Activated CD4-positive, alpha-beta T cell treated with anti-CD3 and anti-CD28 coated beads, Interleukin-2, amount 10 ng/mL, durations not matched to agents 7 days and 5 days (primary cell): ENCODE measurements at regions not wholly inside any gene's neighbourhood (a gene's known extent, or its start where the extent isn't known, plus 50 kb on each side); places are given as distances from the start of the nearest gene placed in this dataset.

Source experiments
- CTCF ChIA-PET: fragments of 350-600 bp; sonication (Branson Sonifier 250); formaldehyde crosslinking; loops from one replicate; lab custom pipeline; 2021; ENCODE audit warnings: antibody characterized with exemption; lab: Charles Lee
- POLR2A ChIA-PET: fragments of 350-600 bp; sonication (Branson Sonifier 250); formaldehyde crosslinking; loops from one replicate; lab custom pipeline; 2021; ENCODE audit warnings: antibody characterized with exemption; lab: Charles Lee
- DNase-seq: peaks from one replicate; pipeline ENCODE4 v3.0.0-alpha.2; 2020
- H3K27ac Mint-ChIP-seq: one replicate; pipeline ENCODE4 v1.8.0; 2021; ENCODE audit warnings: mild to moderate bottlenecking, moderate library complexity, mixed read lengths
- H3K27me3 Mint-ChIP-seq: one replicate; pipeline ENCODE4 v1.8.0; 2021; ENCODE audit warnings: mixed read lengths
- H3K36me3 Mint-ChIP-seq: one replicate; pipeline ENCODE4 v1.8.0; 2021; ENCODE audit warnings: low read depth, mixed read lengths
- H3K4me1 Mint-ChIP-seq: one replicate; pipeline ENCODE4 v1.8.0; 2021; ENCODE audit warnings: mixed read lengths
- H3K4me3 Mint-ChIP-seq: one replicate; pipeline ENCODE4 v1.8.0; 2021; ENCODE audit warnings: mild to moderate bottlenecking, moderate library complexity, mixed read lengths
- H3K9me3 Mint-ChIP-seq: one replicate; pipeline ENCODE4 v1.8.0; 2021; ENCODE audit warnings: mixed read lengths

DNA sequence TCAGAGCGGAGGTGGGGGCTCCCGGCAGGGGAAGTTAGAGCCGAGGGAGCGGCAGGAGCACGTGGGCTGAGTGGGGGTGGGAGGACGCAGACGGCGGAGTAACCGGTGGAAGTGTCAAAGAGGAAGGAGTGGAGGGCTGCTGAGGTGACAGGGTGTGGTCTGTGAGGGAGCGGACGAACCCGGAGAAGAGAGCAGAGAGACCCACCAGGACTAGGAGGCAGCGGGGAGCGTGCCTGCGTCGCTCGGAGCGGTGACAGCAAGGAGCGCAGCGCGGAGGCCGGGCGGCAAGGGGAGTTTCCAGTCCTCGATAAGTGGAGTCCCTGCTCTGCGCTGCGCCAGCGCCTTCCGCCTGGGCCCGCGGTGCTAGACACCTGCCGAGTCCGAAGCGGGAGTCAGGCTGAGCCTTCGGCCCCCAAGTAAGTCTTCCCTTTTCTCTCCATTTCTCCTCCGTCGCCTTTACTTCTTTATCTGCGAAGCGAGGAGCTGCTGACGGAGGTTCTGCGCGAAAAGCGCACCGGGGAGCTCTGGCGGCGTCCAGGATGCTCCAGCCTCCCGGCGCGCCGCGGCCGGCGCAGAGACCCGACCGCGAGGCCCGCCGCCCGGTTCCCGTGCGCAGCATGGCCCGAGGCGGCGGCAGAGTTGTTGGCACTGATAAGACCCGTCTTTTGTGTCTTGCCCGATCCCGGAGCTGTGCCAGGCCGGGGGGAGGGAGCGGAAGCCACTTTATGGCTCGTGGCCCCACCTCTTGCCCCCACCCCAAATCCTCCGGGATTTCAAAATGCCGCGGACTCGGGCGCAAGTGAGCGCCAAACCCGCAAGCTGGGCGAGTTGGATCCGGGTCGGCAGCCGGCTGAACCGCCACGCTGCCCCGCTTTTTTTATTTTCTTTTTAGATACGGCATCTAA lies 533.0 kb upstream of the SEMA6D start:
- peaks cover 10% of the 10 kb centered on the region for H3K4me1 Mint-ChIP-seq
- ChIA-PET POLR2A (no interaction called here), CTCF (no interaction called here)
- DNase-seq = no peak
- peak overlapping the region; percentile 28 for H3K4me3 Mint-ChIP-seq
- no peak overlapping the region for H3K27ac Mint-ChIP-seq
- H3K9me3 Mint-ChIP-seq = no peaks in the 10 kb centered on the region
- no peaks in the 10 kb centered on the region for H3K36me3 Mint-ChIP-seq
- peaks cover 39% of the 10 kb centered on the region for H3K27me3 Mint-ChIP-seq

DNA sequence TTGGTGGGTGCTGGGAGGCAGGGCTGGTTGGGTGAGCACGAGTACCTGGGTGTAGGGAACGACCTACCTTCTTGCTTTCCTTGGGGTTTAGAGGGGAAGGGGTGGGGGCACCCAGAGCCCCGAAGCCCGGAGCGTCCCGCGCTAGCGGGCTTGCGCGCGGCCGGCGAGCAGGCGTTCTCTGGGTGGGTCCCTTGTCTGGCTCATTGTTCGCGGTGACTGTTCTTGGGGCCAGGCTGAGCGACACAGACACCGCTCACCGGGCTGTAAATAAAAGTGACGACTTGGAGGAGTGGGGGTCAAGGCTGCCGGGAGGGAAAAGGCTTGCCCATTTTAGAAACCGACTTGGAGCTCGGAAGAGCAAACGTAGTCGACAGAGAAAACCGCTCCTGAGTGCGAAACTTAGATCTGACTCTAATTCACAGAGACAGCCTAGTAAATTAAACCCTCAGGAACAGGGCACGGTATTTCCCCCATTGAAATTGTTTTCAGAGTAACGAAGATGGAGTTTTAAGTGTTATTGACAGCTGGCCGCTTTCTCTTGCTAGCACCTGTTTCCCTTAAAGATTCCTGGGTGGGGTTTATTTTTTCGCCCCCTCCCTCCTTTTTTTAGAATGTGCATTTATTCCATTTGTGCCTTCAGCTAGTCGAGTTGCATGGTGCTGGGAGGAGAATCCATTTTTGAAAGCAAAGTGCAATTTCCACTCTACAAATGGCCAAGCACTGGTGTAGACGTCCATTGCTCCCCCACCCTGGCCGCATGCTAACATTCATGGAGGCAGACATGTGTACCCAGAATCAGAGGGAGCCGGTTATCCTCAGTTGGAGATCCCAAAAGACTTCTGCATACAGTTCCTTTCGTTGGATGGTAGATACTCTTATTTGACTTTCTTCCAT lies 532.1 kb upstream of the SEMA6D start:
- H3K36me3 Mint-ChIP-seq = no peaks in the 10 kb centered on the region
- H3K27ac Mint-ChIP-seq = peak overlapping the region; percentile 9
- no peaks in the 10 kb centered on the region for H3K9me3 Mint-ChIP-seq
- H3K4me1 Mint-ChIP-seq = peaks cover 10% of the 10 kb centered on the region
- H3K4me3 Mint-ChIP-seq = peak overlapping the region; percentile 46
- peaks cover 39% of the 10 kb centered on the region for H3K27me3 Mint-ChIP-seq
- ChIA-PET CTCF (no interaction called here), POLR2A (no interaction called here)
- DNase-seq = no peak

DNA sequence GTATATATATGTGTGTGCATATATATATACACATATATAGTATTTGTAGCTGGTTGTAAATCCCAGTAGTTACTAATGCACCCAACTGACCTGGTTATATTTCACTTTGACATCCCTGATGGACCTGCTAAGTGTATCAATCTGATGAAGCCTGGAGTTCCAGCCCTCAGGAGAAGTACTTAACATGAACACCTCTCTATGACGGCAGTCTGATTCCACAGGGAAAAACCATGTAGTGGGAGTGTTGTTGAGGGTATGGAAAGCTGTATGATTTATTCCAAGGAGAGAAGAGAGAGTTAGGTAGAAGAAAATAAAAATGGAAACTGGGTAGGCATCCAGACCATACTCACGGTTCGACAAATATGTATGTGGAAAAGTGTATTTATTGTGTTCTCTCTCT lies 531.2 kb upstream of the SEMA6D start:
- Mint-ChIP-seq H3K4me3 (no peak overlapping the region), H3K27ac (no peak overlapping the region), H3K36me3 (no peaks in the 10 kb centered on the region), H3K4me1 (peaks cover 10% of the 10 kb centered on the region), H3K9me3 (no peaks in the 10 kb centered on the region), H3K27me3 (peaks cover 39% of the 10 kb centered on the region)
- POLR2A ChIA-PET = no interaction called here
- CTCF ChIA-PET = no interaction called here
- DNase-seq = no peak

DNA sequence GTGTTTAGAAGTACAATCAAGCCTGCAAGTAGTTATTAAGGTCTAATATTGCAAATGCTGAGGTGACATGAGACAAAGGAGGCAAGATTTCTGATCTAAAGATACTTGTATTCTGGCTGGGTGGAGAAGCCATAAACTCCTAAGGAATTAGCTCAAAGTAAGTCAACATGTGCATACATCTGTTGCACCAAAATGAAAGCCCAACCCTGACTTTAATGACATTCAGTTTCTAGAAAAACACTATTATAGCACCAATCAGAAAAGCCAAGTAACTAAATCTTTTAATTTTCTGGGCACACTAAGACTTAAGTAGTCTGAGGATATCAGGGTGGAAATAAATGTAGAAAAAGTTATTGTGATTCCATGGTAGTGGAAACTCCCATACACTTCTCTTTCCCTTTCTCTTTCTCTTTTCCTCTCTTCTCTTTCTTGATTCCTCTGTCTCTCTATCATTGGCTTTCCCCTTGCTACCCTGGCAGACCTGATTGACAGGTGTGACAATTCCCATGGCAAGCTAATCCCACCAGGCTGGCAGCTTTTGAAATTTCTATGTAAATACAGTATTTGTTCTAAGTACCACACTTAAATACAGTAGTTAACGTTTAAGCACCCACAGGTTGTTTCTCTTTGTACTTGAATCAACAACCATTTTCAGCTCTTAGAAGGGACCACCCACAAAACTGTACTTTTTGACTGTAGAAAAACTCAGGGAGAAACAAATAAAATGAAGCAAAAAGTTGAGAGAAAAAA lies 528.4 kb upstream of the SEMA6D start:
- CTCF ChIA-PET = no interaction called here
- Mint-ChIP-seq H3K9me3 (no peaks in the 10 kb centered on the region), H3K4me3 (no peak overlapping the region), H3K27me3 (peaks cover 22% of the 10 kb centered on the region), H3K36me3 (no peaks in the 10 kb centered on the region), H3K27ac (no peak overlapping the region), H3K4me1 (peaks cover 5% of the 10 kb centered on the region)
- POLR2A ChIA-PET = no interaction called here
- DNase-seq = no peak

DNA sequence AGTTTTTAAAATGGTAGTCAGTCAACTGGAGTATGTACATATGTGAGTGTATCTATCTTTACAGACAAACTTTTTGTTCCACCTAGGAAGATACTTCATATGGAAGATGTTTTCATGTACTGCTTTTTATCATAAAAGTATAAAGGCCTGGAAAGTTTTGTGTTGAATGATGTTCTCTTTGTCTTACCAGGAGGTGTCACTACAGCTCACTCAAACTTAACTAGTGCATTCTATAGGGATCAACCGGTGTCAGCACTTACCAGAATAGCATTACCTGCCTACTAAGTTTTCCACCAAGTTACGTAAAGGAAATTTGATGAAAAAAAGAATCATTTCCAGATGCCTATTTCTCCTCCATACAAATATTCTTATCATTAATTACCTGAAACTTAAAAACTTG lies 522.6 kb upstream of the SEMA6D start:
- Mint-ChIP-seq H3K27ac (no peak overlapping the region), H3K36me3 (no peaks in the 10 kb centered on the region), H3K9me3 (no peaks in the 10 kb centered on the region), H3K4me1 (no peaks in the 10 kb centered on the region), H3K4me3 (no peak overlapping the region), H3K27me3 (no peaks in the 10 kb centered on the region)
- ChIA-PET POLR2A (no interaction called here), CTCF (no interaction called here)
- no peak for DNase-seq

DNA sequence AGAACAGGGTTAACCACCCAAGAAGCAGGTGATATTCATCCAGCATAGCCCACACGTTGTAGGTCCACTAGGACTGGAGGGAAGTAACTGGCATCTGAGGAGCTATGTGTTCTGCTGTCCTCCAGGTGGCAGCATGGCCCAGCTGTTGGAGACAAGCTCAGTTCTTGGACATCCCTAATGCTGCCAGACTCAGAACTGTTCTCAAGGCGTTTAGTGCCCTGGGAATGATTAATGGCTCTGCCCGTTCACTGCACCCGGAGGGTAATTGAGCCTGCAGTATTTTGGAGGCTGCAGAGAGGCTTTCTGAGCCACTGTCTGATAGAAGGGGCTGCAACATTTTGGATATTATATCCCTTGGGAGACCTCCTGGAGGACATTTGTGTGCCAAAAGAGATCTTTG lies 521.3 kb upstream of the SEMA6D start:
- H3K9me3 Mint-ChIP-seq = no peaks in the 10 kb centered on the region
- CTCF ChIA-PET = interaction anchor here (1.0 to 1.4 kb wide), 3 partner anchors 792 to 1091 kb away, joined by 3 to 6 read pairs (median 3); no protein-coding TSS in a partner anchor

DNA sequence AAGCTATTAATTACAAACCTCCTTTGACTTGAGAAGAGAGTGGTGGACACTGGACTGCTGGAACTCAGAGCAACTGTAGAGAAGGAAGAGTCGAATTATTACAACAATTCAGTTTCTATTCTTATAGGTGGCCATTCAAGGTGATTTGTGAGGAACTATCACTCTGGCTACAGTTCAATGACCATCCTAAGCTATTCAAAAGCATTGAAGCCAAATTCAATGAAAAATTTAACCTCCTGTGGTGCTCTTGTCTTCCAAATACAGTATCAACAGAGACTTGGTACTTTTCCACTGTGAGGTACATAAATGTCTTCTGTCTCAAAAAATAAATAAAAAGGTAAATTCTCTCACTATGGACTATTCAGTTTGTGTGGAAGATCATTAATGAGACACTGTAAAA lies 513.3 kb upstream of the SEMA6D start:
- Mint-ChIP-seq H3K9me3 (no peaks in the 10 kb centered on the region), H3K27ac (no peak overlapping the region), H3K36me3 (no peaks in the 10 kb centered on the region), H3K4me3 (no peak overlapping the region), H3K4me1 (no peaks in the 10 kb centered on the region), H3K27me3 (no peaks in the 10 kb centered on the region)
- POLR2A ChIA-PET = no interaction called here
- CTCF ChIA-PET = no interaction called here
- DNase-seq = no peak

More for the DNA sequence above, 521.3 kb upstream of the SEMA6D start:
- peak; percentile 57 for DNase-seq
- Mint-ChIP-seq H3K4me3 (no peak overlapping the region), H3K4me1 (no peaks in the 10 kb centered on the region), H3K27ac (no peak overlapping the region), H3K36me3 (no peaks in the 10 kb centered on the region), H3K27me3 (no peaks in the 10 kb centered on the region)
- POLR2A ChIA-PET = no interaction called here

DNA sequence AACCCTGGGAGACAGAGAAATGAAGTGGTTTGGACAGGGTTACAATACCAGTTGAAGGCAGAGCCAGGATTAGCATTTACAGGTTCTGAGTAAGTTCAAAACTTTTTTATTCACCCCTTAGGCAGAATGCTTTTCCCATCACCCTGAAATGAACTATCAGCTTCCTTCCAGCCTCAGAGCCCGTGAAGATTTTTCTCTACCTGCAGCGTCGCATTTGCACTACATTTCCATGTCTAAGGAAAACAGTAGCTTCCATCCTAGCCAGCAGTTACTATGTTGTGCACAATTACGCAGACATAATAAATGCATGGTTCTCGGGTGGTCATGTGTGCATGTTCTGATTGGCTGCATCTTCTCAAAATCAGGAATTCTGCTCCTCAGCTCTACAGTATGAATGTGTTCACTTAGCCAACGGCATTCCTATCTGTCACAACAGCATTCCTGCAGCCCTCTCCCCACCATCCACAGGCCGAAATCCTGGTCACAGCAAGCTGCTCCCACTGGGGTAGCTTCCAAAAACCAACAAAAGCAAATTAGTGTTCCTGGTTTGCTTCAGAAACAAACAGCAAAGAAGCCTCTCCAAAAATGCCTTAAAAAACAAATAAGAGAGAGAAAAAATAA lies 510.8 kb upstream of the SEMA6D start:
- Mint-ChIP-seq H3K27me3 (no peaks in the 10 kb centered on the region), H3K27ac (no peak overlapping the region), H3K4me1 (no peaks in the 10 kb centered on the region), H3K4me3 (no peak overlapping the region), H3K36me3 (no peaks in the 10 kb centered on the region), H3K9me3 (no peaks in the 10 kb centered on the region)
- POLR2A ChIA-PET = no interaction called here
- CTCF ChIA-PET = no interaction called here
- DNase-seq = no peak

DNA sequence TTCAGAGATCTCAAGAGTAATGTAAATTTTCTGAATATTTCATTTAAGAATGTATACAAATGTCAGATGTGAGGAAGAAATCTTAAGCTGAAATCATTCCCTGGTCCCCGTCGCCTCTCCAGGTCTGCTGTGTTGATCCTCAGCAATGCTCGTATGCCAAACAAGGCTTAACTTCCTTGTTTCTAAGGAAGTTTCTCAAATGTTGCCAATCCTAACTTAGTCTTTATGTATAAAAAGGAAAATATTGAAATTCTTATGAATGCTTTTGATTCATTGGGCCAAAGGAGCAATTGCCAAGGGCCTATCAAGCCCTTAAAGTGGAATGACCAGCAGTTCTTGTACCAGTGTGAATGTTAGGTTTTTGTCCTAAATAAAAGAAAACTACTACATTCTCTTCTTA lies 507.7 kb upstream of the SEMA6D start:
- Mint-ChIP-seq H3K9me3 (no peaks in the 10 kb centered on the region), H3K27me3 (no peaks in the 10 kb centered on the region), H3K4me3 (no peak overlapping the region), H3K36me3 (no peaks in the 10 kb centered on the region), H3K4me1 (no peaks in the 10 kb centered on the region), H3K27ac (no peak overlapping the region)
- ChIA-PET CTCF (no interaction called here), POLR2A (no interaction called here)
- DNase-seq = no peak

DNA sequence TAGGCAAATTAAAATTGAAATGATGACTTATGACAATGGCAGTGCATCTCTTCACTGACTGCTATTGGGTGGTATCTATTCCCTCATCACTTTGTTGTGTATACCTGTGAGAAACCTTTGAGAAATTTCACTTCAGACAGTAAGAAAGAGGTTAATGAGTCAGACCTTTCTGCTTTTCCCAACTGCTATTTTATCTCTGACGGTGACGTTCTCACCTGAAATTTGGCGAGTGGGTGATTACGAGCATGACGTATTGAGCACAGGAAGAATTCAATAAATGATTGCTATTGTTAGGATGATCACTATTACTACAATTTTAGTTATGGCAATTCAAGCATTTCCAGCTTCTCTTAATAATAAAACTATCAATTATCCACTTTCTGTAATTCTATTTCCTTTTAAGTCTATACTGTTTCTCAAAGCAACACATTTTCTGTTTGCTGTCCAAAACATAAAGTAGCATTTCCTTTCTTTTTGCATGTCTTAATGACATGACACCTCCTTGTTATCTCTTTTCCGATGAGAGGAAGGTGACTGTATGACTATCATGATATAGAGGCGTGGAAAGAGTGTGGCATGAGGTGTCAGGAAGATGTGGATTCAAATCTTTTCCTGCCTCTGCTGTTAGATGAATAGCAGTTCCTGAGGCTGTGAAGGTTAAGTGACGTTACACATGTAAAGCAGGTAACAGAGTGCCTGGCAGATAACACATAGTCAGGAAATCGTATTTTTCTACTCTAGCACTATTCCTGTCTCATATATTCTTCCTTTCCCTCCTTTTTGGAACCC lies 504.9 kb upstream of the SEMA6D start:
- POLR2A ChIA-PET = no interaction called here
- H3K36me3 Mint-ChIP-seq = no peaks in the 10 kb centered on the region
- H3K27ac Mint-ChIP-seq = no peak overlapping the region
- no peaks in the 10 kb centered on the region for H3K27me3 Mint-ChIP-seq
- CTCF ChIA-PET = no interaction called here
- no peaks in the 10 kb centered on the region for H3K4me1 Mint-ChIP-seq
- no peak for DNase-seq
- H3K4me3 Mint-ChIP-seq = no peak overlapping the region
- no peaks in the 10 kb centered on the region for H3K9me3 Mint-ChIP-seq

DNA sequence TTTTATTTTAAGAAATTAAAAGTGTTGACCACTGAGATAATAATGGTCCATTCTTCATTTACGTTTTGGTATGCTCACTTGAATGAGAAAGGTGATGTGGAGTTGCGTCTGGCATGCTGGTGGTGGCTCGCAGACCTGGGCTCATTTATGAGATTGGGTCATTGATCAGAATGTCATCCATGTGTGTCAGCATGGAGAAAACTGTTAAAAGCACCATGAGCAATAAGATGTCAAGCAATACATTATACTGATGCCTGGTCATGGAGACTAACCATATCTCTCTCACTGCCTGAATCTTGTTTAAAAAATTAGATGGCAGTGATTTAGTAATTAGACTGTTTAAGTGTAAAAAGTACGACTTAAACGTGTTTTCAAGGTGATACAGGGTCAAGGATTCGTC lies 503.4 kb upstream of the SEMA6D start:
- H3K4me1 Mint-ChIP-seq = no peaks in the 10 kb centered on the region
- ChIA-PET POLR2A (no interaction called here), CTCF (no interaction called here)
- H3K27ac Mint-ChIP-seq = no peak overlapping the region
- H3K27me3 Mint-ChIP-seq = no peaks in the 10 kb centered on the region
- no peak for DNase-seq
- no peak overlapping the region for H3K4me3 Mint-ChIP-seq
- H3K36me3 Mint-ChIP-seq = no peaks in the 10 kb centered on the region
- no peaks in the 10 kb centered on the region for H3K9me3 Mint-ChIP-seq

DNA sequence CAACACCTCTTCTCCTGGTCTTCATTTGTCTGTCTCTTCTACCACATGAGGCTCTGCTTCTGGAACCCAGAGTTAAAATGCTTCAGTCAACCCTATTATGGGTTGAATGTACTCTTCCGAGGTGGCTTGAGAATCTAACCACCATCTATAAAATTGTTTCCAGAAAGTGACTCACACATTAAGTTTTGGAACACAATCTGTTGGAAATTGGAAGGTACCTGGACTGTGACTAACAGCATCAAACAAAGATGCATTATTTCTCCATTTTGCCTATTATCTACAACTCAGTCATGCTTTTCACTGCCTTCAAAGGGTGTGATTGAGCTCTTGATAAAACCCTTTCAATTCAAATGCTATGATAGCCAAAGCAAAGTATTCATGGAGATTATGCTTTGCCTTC lies 499.0 kb upstream of the SEMA6D start:
- no peak overlapping the region for H3K27ac Mint-ChIP-seq
- no peak for DNase-seq
- no peaks in the 10 kb centered on the region for H3K4me1 Mint-ChIP-seq
- H3K36me3 Mint-ChIP-seq = no peaks in the 10 kb centered on the region
- POLR2A ChIA-PET = no interaction called here
- no peaks in the 10 kb centered on the region for H3K9me3 Mint-ChIP-seq
- no peak overlapping the region for H3K4me3 Mint-ChIP-seq
- no peaks in the 10 kb centered on the region for H3K27me3 Mint-ChIP-seq
- CTCF ChIA-PET = no interaction called here
